GM23248 (cell line): ENCODE measurements at regions not wholly inside any gene's neighbourhood (a gene's known extent, or its start where the extent isn't known, plus 50 kb on each side); places are given as distances from the start of the nearest gene placed in this dataset.

Experiments used
- DNase-seq: peaks from one replicate; pipeline ENCODE4 v3.0.0-alpha.2; 2015
- H2AFZ ChIP-seq: fragments of 200-600 bp; sonication (generic); 2 replicates; pipeline ENCODE4 v1.6.1; 2016; ENCODE audit warnings: antibody characterized with exemption
- H3F3A ChIP-seq: fragments of 200-600 bp; sonication (generic); 2 replicates; pipeline ENCODE4 v1.6.1; 2016; ENCODE audit warnings: mild to moderate bottlenecking, antibody characterized with exemption, mixed run types; ENCODE audit not compliant: insufficient read depth
- H3K27ac ChIP-seq: fragments of 200-600 bp; sonication (generic); 2 replicates; pipeline ENCODE4 v1.5.1; 2016; ENCODE audit warnings: mild to moderate bottlenecking
- H3K27me3 ChIP-seq: fragments of 200-600 bp; sonication (generic); replicated peaks from 2 replicates; pipeline ENCODE4 v1.6.1; 2016; ENCODE audit warnings: mild to moderate bottlenecking; ENCODE audit not compliant: insufficient read depth
- H3K36me3 ChIP-seq: fragments of 200-600 bp; sonication (generic); 2 replicates; pipeline ENCODE4 v1.6.1; 2016; ENCODE audit warnings: low read depth, mild to moderate bottlenecking
- H3K4me1 ChIP-seq: fragments of 200-600 bp; sonication (generic); 2 replicates; pipeline ENCODE4 v1.6.1; 2016; ENCODE audit warnings: mild to moderate bottlenecking; ENCODE audit not compliant: insufficient read depth
- H3K4me2 ChIP-seq: fragments of 200-600 bp; sonication (generic); one replicate; pipeline ENCODE4 v1.6.1; 2016; ENCODE audit warnings: mild to moderate bottlenecking; ENCODE audit not compliant: unreplicated experiment
- H3K4me3 ChIP-seq: fragments of 200-600 bp; sonication (generic); 2 replicates; pipeline ENCODE4 v1.5.1; 2016; ENCODE audit warnings: mild to moderate bottlenecking
- H3K79me2 ChIP-seq: fragments of 200-600 bp; sonication (generic); 2 replicates; pipeline ENCODE4 v1.6.1; 2016; ENCODE audit warnings: mild to moderate bottlenecking; ENCODE audit not compliant: insufficient read depth
- H3K9ac ChIP-seq: fragments of 200-600 bp; sonication (generic); 2 replicates; pipeline ENCODE4 v1.6.1; 2016; ENCODE audit warnings: mild to moderate bottlenecking
- H3K9me2 ChIP-seq: fragments of 200-600 bp; sonication (generic); 2 replicates; pipeline ENCODE4 v1.6.1; 2016; ENCODE audit warnings: mixed run types, mild to moderate bottlenecking, moderate library complexity; ENCODE audit not compliant: insufficient read depth
- H3K9me3 ChIP-seq: fragments of 200-600 bp; sonication (generic); one replicate; pipeline ENCODE4 v1.6.1; 2017; ENCODE audit warnings: low read depth
- H4K20me1 ChIP-seq: fragments of 200-600 bp; sonication (generic); 2 replicates; pipeline ENCODE4 v1.6.0; 2016; ENCODE audit not compliant: insufficient read depth
- EZH2 ChIP-seq: fragments of 200-600 bp; sonication (generic); IDR thresholded peaks from 2 replicates; pipeline ENCODE4 v1.6.1; 2018; ENCODE audit warnings: antibody characterized with exemption, mild to moderate bottlenecking; ENCODE audit not compliant: insufficient read depth, poor library complexity, severe bottlenecking
- EZH2phosphoT487 ChIP-seq: fragments of 200-600 bp; sonication (generic); IDR thresholded peaks from 2 replicates; pipeline ENCODE4 v1.6.1; 2018; ENCODE audit warnings: antibody characterized with exemption, moderate library complexity, mild to moderate bottlenecking, low read depth; ENCODE audit not compliant: insufficient read depth
- WGBS, 2 experiments: methylation state at CpG; one replicate each; pipeline ENCODE4 v1.1.6; 2015 to 2017; ENCODE audit warnings: low lambda C conversion rate in 2 of 2, low coverage in 1 of 2; ENCODE audit errors: missing lambda C conversion rate in 2 of 2; 5-methylcytosine and 5-hydroxymethylcytosine counted together
- in situ Hi-C: fragments of 300-500 bp; cut with MboI; formaldehyde crosslinking; loops from 2 replicates; pipeline ENCODE4 v1.15.0; 2020

DNA sequence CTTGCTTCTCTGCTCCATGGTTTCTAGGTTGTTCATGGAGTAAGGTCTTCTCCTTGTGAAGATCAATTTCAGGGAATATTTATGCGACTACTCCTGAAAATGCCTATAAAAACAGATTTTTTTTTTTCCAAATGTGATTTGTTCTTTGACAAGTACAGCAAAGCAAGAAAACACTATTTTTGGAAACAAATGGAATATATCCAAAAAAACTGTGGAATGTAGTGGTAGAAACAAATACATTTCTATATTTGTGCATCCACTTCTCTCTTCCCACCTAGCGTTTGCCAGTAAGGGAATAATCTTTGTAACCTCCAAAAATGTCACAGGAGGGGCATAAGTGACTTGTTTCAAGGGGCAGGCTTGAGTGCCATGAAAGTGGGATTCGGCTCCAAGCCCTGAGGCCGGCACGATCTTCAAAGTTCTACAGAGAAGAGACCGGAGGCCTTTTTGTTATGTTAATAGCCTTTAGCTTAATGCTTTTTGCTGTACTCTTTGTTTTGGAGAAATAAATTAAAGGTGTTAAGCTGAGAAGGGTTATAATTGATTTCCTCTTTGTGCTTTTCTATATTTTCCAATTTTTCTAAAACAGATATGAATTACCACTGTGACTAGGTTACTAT, 200.6 kb downstream of the NRP2 start:
- no peaks in the 10 kb centered on the region for H3K9me3 ChIP-seq
- DNase-seq, result no peak
- 88 to 91% methylated on average over 6 of the region's 6 CpGs for WGBS, 2 experiments
- H3K36me3 ChIP-seq, result no peaks in the 10 kb centered on the region
- no peak overlapping the region for H3K9ac ChIP-seq
- no peaks in the 10 kb centered on the region for H4K20me1 ChIP-seq
- no peak overlapping the region for H3K4me3 ChIP-seq
- no peak overlapping the region for H3K27ac ChIP-seq
- no peaks in the 10 kb centered on the region for H3K79me2 ChIP-seq
- H3K27me3 ChIP-seq, result peaks cover 17% of the 10 kb centered on the region
- in situ Hi-C loops, result loop anchor here (10.0 kb wide), 2 partner anchors 108 to 188 kb away; no protein-coding TSS in a partner anchor
- no peaks in the 10 kb centered on the region for H3F3A ChIP-seq
- no peak overlapping the region for H3K4me2 ChIP-seq
- H3K4me1 ChIP-seq, result no peaks in the 10 kb centered on the region
- H3K9me2 ChIP-seq, result no peaks in the 10 kb centered on the region
- TF ChIP-seq EZH2 (no peak), EZH2phosphoT487 (no peak)
- no peak overlapping the region for H2AFZ ChIP-seq

DNA sequence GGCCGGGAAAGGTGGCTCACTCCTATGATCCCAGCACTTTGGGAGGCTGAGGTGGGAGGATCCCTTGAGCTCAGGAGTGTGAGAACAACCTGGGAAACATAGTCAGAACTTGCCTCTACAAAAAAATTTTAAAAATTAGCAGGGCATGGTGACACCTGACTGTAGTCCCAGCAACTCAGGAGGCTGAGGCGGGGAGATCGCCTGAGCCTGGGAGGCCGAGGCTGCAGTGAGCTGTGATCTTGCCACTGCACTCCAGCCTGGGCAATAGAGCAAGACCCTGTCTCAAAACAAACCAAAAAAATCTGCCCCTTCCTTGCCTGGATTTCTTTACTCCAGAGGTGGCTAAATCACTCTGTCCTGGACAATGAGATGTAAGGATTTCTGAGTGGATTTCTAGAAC, 197.7 kb downstream of the NRP2 start:
- H3K4me3 ChIP-seq, result no peak overlapping the region
- DNase-seq, result no peak
- no peaks in the 10 kb centered on the region for H3K4me1 ChIP-seq
- no peak overlapping the region for H2AFZ ChIP-seq
- 84 to 92% methylated on average over 4 of the region's 4 CpGs for WGBS, 2 experiments
- H3K27me3 ChIP-seq, result peaks cover 17% of the 10 kb centered on the region
- no peak overlapping the region for H3K4me2 ChIP-seq
- no peaks in the 10 kb centered on the region for H4K20me1 ChIP-seq
- H3K9me3 ChIP-seq, result no peaks in the 10 kb centered on the region
- in situ Hi-C loops, result loop anchor here (10.0 kb wide), 2 partner anchors 105 to 185 kb away; no protein-coding TSS in a partner anchor
- no peak overlapping the region for H3K27ac ChIP-seq
- H3K9ac ChIP-seq, result no peak overlapping the region
- no peaks in the 10 kb centered on the region for H3K36me3 ChIP-seq
- no peak for TF ChIP-seq EZH2
- TF ChIP-seq EZH2phosphoT487, result no peak
- H3F3A ChIP-seq, result no peaks in the 10 kb centered on the region
- no peaks in the 10 kb centered on the region for H3K79me2 ChIP-seq
- H3K9me2 ChIP-seq, result no peaks in the 10 kb centered on the region

DNA sequence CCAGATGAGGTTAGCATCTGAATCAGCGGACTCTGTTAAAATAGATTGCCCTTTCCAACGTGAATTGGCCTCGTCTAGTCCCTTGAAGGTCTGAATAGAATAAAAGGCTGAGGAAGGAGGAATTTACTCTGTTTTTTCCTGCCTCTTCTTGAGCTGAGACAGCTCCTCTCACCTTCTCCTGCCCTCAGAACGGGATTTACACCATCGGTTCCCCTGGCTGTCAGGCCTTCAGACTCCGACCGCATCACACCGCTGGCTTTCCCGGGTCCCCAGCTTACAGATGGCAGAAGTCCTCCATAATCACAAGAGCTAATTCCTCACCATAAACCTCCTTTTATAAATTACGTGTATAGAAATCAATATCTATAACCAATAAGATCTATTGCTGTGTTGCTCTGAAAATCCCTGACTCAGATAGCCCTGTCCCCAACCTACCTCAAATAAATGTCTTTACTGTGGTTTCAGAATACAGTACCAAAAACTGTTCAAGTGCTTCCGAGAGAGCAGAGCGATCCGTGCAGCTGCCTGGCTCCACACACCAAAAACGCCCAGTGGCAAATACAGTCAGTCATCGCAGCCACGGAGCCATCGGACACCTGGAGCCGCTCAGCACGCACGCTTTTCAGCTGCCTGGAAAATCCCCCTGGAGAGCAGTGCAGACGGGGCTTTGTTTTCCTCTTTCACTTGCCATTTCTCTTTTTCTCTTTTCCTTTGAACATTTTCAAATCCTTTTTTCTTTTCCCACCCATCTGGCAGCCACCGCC, 196.9 kb downstream of the NRP2 start:
- Histone ChIP-seq H3K79me2 (no peaks in the 10 kb centered on the region), H3K27me3 (peaks cover 17% of the 10 kb centered on the region), H3K36me3 (no peaks in the 10 kb centered on the region), H3K9me3 (no peaks in the 10 kb centered on the region), H3K9me2 (no peaks in the 10 kb centered on the region), H4K20me1 (no peaks in the 10 kb centered on the region), H3F3A (no peaks in the 10 kb centered on the region), H3K9ac (no peak overlapping the region), H3K4me3 (no peak overlapping the region), H3K4me2 (no peak overlapping the region), H2AFZ (no peak overlapping the region), H3K27ac (no peak overlapping the region), H3K4me1 (no peaks in the 10 kb centered on the region)
- TF ChIP-seq EZH2phosphoT487 (no peak), EZH2 (no peak)
- no peak for DNase-seq
- WGBS, 2 experiments, result 45 to 47% methylated on average over 22 of the region's 22 CpGs
- in situ Hi-C loops, result no loop called here

DNA sequence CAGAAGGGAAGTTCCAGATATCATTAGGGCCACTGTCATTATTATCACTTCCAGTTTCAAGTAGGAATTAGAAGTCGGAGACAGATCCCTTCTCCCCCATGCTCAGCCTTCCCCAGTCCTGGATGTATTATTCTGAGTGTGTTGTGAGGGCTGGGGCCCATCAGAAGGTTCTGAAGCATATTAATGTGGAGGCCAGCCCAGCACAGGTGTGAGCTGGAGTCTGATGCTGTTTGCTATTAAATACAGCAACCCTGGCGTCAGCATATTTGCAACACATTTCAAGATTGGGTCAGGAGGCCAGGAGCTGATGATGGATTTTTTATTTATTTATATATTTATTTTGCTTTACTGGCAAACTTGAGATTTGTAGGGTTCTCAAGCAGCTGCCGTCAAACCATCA, 195.2 kb downstream of the NRP2 start:
- Histone ChIP-seq H3K4me2 (no peak overlapping the region), H4K20me1 (no peaks in the 10 kb centered on the region), H3F3A (no peaks in the 10 kb centered on the region), H3K79me2 (no peaks in the 10 kb centered on the region), H3K9me2 (no peaks in the 10 kb centered on the region), H3K9me3 (no peaks in the 10 kb centered on the region), H3K27me3 (peaks cover 17% of the 10 kb centered on the region), H2AFZ (no peak overlapping the region), H3K9ac (no peak overlapping the region), H3K4me3 (no peak overlapping the region), H3K36me3 (no peaks in the 10 kb centered on the region), H3K4me1 (no peaks in the 10 kb centered on the region), H3K27ac (no peak overlapping the region)
- TF ChIP-seq EZH2, result no peak
- TF ChIP-seq EZH2phosphoT487, result no peak
- WGBS, 2 experiments, result 72 to 76% methylated on average over 3 of the region's 3 CpGs
- no peak for DNase-seq
- in situ Hi-C loops, result no loop called here
